ENCODE measurements at regions not wholly inside any gene's neighbourhood (a gene's known extent, or its start where the extent isn't known, plus 50 kb on each side); places are given as distances from the start of the nearest gene placed in this dataset.

DNA sequence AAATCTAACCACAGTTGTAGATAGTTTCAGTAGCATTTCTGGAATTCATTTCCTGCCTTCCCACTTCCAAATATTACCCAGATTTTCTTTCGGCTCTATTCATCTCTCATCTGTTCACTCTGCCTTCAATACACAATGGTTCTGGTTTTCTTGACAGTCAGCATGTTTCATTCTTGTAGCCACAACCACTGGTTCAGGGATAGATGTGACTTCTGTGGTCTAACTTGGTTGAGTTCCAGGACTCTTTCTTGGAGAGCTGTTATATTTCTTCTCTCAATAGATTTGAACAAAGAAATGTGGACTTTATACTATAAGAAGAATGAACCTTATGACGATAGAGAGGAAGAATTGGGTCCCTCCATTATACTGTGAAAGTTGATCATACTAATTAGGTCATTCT lies 228.8 kb downstream of the NSUN3 start:
- TF ChIP-seq, protein P1, sequence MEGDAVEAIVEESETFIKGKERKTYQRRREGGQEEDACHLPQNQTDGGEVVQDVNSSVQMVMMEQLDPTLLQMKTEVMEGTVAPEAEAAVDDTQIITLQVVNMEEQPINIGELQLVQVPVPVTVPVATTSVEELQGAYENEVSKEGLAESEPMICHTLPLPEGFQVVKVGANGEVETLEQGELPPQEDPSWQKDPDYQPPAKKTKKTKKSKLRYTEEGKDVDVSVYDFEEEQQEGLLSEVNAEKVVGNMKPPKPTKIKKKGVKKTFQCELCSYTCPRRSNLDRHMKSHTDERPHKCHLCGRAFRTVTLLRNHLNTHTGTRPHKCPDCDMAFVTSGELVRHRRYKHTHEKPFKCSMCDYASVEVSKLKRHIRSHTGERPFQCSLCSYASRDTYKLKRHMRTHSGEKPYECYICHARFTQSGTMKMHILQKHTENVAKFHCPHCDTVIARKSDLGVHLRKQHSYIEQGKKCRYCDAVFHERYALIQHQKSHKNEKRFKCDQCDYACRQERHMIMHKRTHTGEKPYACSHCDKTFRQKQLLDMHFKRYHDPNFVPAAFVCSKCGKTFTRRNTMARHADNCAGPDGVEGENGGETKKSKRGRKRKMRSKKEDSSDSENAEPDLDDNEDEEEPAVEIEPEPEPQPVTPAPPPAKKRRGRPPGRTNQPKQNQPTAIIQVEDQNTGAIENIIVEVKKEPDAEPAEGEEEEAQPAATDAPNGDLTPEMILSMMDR (IDR thresholded peaks at IDR 0.05): no peak
- intact Hi-C loops (cut with micrococcal nuclease): no loop called here

DNA sequence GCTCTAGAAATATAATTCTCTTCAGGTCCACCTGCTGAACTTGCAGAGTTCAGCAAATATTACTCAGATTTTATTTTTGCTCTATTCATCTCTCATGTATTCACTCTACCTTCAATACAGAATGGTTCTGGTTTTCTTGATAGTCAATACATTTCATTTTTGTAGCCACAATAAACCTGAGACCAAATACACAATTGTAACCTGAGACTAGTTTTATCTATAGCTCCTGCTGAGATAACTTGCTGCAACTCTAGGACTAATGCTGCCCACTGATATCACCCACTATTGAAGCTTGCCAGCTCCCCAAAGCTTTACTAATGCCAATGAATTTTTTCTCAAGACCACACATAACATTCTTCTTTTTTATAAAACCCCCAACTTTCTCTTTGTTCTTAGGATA lies 229.3 kb downstream of the NSUN3 start:
- Mint-ChIP-seq H3K27me3 (ENCODE audit: low read depth in 3 of 3) (no peaks in the 10 kb centered on the region), H3K4me3 (no peak overlapping the region), H3K9me3 (peaks cover 0 to 7% (median 2%) of the 10 kb centered on the region in 7 donors), H3K27ac (no peak overlapping the region), H3K36me3 (no peaks in the 10 kb centered on the region), H3K4me1 (no peaks in the 10 kb centered on the region)
- H3K9me3 ChIP-seq (replicated peaks in 1 of 2; ENCODE audit: control insufficient read depth in 1 of 2, insufficient read depth in 1 of 2, low read length in 2 of 2): no peaks in the 10 kb centered on the region
- no peak overlapping the region for H3K27ac ChIP-seq (ENCODE audit: low read depth in 1 of 2, low read length in 2 of 2)
- no peaks in the 10 kb centered on the region for H3K79me2 ChIP-seq (ENCODE audit: insufficient read depth, low read length)
- TF ChIP-seq, protein P1 (IDR thresholded peaks at IDR 0.05): no peak
- no peak for DNase-seq
- H3K27me3 ChIP-seq (ENCODE audit: control insufficient read depth in 2 of 2, insufficient read depth in 2 of 2, low read length in 2 of 2): no peaks in the 10 kb centered on the region
- H3K4me3 ChIP-seq (replicated peaks in 1 of 3; ENCODE audit: low read depth in 2 of 3, low read length in 3 of 3): no peak overlapping the region
- no peak overlapping the region for H3K9ac ChIP-seq (ENCODE audit: insufficient read depth, low read length, poor library complexity, severe bottlenecking)
- no peaks in the 10 kb centered on the region for H3K4me1 ChIP-seq (ENCODE audit: control insufficient read depth in 1 of 2, insufficient read depth in 2 of 2, low read length in 2 of 2)
- H2AFZ ChIP-seq (ENCODE audit: insufficient read depth, low read depth, low read length, poor library complexity, severe bottlenecking): no peak overlapping the region
- H4K20me1 ChIP-seq (ENCODE audit: insufficient read depth, low read length): no peaks in the 10 kb centered on the region
- H3K36me3 ChIP-seq (replicated peaks in 1 of 2; ENCODE audit: control insufficient read depth in 1 of 2, insufficient read depth in 2 of 2, low read length in 2 of 2): no peaks in the 10 kb centered on the region
- intact Hi-C loops (cut with micrococcal nuclease): no loop called here
- H3K4me2 ChIP-seq (replicated peaks; ENCODE audit: extremely low read depth, low read length, poor library complexity, severe bottlenecking): no peak overlapping the region

More for the DNA sequence above, 228.8 kb downstream of the NSUN3 start:
- H3K36me3 Mint-ChIP-seq: no peaks in the 10 kb centered on the region
- Histone ChIP-seq H3K9ac (ENCODE audit: insufficient read depth, low read length, poor library complexity, severe bottlenecking) (no peak overlapping the region), H3K27me3 (ENCODE audit: control insufficient read depth in 2 of 2, insufficient read depth in 2 of 2, low read length in 2 of 2) (no peaks in the 10 kb centered on the region), H4K20me1 (ENCODE audit: insufficient read depth, low read length) (no peaks in the 10 kb centered on the region), H3K36me3 (replicated peaks in 1 of 2; ENCODE audit: control insufficient read depth in 1 of 2, insufficient read depth in 2 of 2, low read length in 2 of 2) (no peaks in the 10 kb centered on the region), H3K4me1 (ENCODE audit: control insufficient read depth in 1 of 2, insufficient read depth in 2 of 2, low read length in 2 of 2) (no peaks in the 10 kb centered on the region), H2AFZ (ENCODE audit: insufficient read depth, low read depth, low read length, poor library complexity, severe bottlenecking) (no peak overlapping the region), H3K4me3 (replicated peaks in 1 of 3; ENCODE audit: low read depth in 2 of 3, low read length in 3 of 3) (no peak overlapping the region), H3K27ac (ENCODE audit: low read depth in 1 of 2, low read length in 2 of 2) (no peak overlapping the region), H3K79me2 (ENCODE audit: insufficient read depth, low read length) (no peaks in the 10 kb centered on the region), H3K4me2 (replicated peaks; ENCODE audit: extremely low read depth, low read length, poor library complexity, severe bottlenecking) (no peak overlapping the region), H3K9me3 (replicated peaks in 1 of 2; ENCODE audit: control insufficient read depth in 1 of 2, insufficient read depth in 1 of 2, low read length in 2 of 2) (no peaks in the 10 kb centered on the region)
- no peak for DNase-seq
- no peaks in the 10 kb centered on the region for H3K27me3 Mint-ChIP-seq (ENCODE audit: low read depth in 3 of 3)
- H3K4me1 Mint-ChIP-seq: no peaks in the 10 kb centered on the region
- no CpG with 5 or more reads among the region's 2 CpGs for WGBS (ENCODE audit: insufficient coverage)
- H3K9me3 Mint-ChIP-seq: peaks cover 0 to 6% (median 2%) of the 10 kb centered on the region in 7 donors
- H3K27ac Mint-ChIP-seq: no peak overlapping the region
- H3K4me3 Mint-ChIP-seq: no peak overlapping the region

Measured in CD14-positive monocyte (primary cell).